Stomach smooth muscle (tissue), 2 donors: ENCODE measurements at regions not wholly inside any gene's neighbourhood (a gene's known extent, or its start where the extent isn't known, plus 50 kb on each side); places are given as distances from the start of the nearest gene placed in this dataset.

ENCODE experiments used
- H3K27ac ChIP-seq: one replicate; pipeline ENCODE4 v1.7.0; 2013; ENCODE audit warnings: mild to moderate bottlenecking, low read length, inconsistent platforms
- H3K27me3 ChIP-seq, 2 donors: one replicate each; pipeline ENCODE4 v1.7.0; 2013; ENCODE audit warnings: low read length in 2 of 2; ENCODE audit not compliant: insufficient read depth in 2 of 2, control insufficient read depth in 1 of 2
- H3K36me3 ChIP-seq, 2 donors: one replicate each; pipeline ENCODE4 v1.7.0; 2013; ENCODE audit warnings: low read length in 2 of 2; ENCODE audit not compliant: control insufficient read depth in 2 of 2, insufficient read depth in 2 of 2
- H3K4me1 ChIP-seq: one replicate; pipeline ENCODE4 v1.7.0; 2013; ENCODE audit warnings: low read length; ENCODE audit not compliant: control insufficient read depth, insufficient read depth
- H3K4me3 ChIP-seq, 2 donors: one replicate each; pipeline ENCODE4 v1.7.0; 2013; ENCODE audit warnings: low read length in 2 of 2
- H3K9ac ChIP-seq, 2 donors: one replicate each; pipeline ENCODE4 v1.7.0; 2013; ENCODE audit warnings: low read length in 2 of 2, mild to moderate bottlenecking in 1 of 2
- H3K9me3 ChIP-seq, 2 donors: one replicate each; pipeline ENCODE4 v1.7.0; 2013; ENCODE audit warnings: low read length in 2 of 2; ENCODE audit not compliant: control insufficient read depth in 2 of 2
- donor health status: healthy.
- donor health status: Pancreatic carcinoma.

- Histone ChIP-seq H3K9me3 (no peaks in the 10 kb centered on the region), H3K27ac (no peak overlapping the region), H3K27me3 (no peaks in the 10 kb centered on the region), H3K9ac (no peak overlapping the region), H3K4me1 (no peaks in the 10 kb centered on the region), H3K4me3 (no peak overlapping the region), H3K36me3 (no peaks in the 10 kb centered on the region)
These were observed 99.4 kb upstream of the PTPN3 start for GRCh38 chr9:109597496-109597895.

DNA sequence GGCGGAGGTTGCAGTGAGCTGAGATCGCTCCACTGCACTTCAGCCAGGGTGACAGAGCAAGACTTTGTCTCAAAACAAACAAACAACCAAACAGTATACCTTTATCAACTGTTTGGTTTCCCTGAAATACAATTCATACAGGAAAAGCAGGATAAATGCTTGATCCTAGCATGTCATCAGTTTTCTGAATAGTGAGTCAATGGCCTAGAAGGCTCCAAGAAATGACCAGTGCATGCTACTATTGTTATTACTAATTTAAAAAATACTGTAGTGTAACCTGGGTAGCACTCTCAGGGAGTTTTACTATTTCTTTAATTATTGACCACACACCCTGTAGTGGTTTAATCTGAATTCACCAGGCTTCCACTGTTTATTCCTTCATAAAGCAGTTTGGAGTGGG, 101.0 kb upstream of the PTPN3 start:
- H3K4me3 ChIP-seq, result no peak overlapping the region
- H3K4me1 ChIP-seq, result no peaks in the 10 kb centered on the region
- no peak overlapping the region for H3K9ac ChIP-seq
- H3K36me3 ChIP-seq, result no peaks in the 10 kb centered on the region
- H3K27ac ChIP-seq, result no peak overlapping the region
- no peaks in the 10 kb centered on the region for H3K9me3 ChIP-seq
- H3K27me3 ChIP-seq, result no peaks in the 10 kb centered on the region

- Histone ChIP-seq H3K36me3 (no peaks in the 10 kb centered on the region), H3K4me3 (no peak overlapping the region), H3K27me3 (no peaks in the 10 kb centered on the region), H3K9ac (no peak overlapping the region), H3K4me1 (no peaks in the 10 kb centered on the region), H3K27ac (no peak overlapping the region), H3K9me3 (no peaks in the 10 kb centered on the region)
These were observed 101.6 kb upstream of the PTPN3 start for GRCh38 chr9:109599711-109600110.

DNA sequence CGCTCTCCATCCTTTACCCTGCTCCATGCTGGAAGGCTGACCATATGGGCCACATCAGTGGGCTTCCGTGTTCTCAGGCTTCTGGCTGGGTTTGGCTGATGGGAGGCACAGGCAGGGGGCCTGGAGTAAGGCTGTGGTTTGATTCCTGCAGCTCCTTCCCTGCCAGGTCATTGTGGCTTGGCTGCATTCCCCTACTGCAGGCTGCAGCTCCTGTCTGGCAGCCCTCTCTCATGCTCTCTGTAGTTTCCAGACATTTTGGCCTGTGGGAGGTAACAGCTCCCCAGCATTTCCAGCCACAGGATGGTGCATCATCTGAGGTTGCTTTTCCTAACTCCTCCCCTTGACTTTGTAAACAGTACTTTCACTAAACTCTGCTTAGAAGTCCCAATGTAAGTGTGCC, 102.0 kb upstream of the PTPN3 start:
- Histone ChIP-seq H3K4me1 (no peaks in the 10 kb centered on the region), H3K27ac (no peak overlapping the region), H3K36me3 (no peaks in the 10 kb centered on the region), H3K27me3 (no peaks in the 10 kb centered on the region), H3K9me3 (no peaks in the 10 kb centered on the region), H3K4me3 (no peak overlapping the region), H3K9ac (no peak overlapping the region)

DNA sequence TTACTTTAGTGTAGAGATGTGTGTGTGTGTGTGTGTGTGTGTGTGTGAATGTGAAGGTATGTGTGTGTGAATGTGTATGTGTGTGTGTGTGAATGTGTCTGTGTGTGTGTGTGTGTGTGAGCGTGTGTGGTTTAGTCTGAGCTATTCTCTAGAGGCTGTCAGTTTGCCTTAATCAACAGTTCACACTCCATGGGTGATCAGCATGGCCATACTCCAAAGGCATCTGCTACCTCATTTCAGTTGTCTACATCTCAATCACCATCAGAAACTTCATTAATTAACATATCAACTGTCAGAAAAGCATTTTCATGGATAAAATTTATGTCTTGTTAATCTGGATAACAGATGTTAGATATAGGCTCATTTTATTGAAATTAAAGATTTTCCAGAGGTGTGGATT, 103.1 kb upstream of the PTPN3 start:
- Histone ChIP-seq H3K27ac (no peak overlapping the region), H3K36me3 (no peaks in the 10 kb centered on the region), H3K9ac (no peak overlapping the region)

DNA sequence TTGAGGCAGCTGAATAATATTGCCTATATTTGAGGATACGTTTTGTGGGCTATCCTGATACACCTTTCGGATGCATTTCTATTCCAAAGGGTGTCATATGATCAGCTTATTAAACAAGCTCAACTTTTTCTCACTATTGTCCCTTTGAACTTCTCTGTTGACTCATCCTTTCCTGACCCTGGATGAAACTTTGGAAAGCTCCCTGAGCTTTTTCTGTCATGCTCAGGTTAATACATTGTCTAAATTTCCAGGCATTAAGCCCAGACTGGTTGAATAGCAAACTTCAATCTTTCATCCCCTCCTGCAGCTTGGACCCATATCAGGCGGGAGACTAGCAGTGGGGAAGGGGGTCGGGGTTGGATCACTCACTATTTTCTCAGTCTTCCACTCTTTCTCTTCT, 104.9 kb upstream of the PTPN3 start:
- H3K36me3 ChIP-seq, result no peaks in the 10 kb centered on the region
- no peaks in the 10 kb centered on the region for H3K27me3 ChIP-seq
- H3K9me3 ChIP-seq, result no peaks in the 10 kb centered on the region
- no peak overlapping the region for H3K4me3 ChIP-seq
- no peaks in the 10 kb centered on the region for H3K4me1 ChIP-seq
- H3K9ac ChIP-seq, result no peak overlapping the region
- H3K27ac ChIP-seq, result no peak overlapping the region

More for the DNA sequence above, 103.1 kb upstream of the PTPN3 start:
- H3K9me3 ChIP-seq, result no peaks in the 10 kb centered on the region
- H3K27me3 ChIP-seq, result no peaks in the 10 kb centered on the region
- H3K4me3 ChIP-seq, result no peak overlapping the region
- H3K4me1 ChIP-seq, result no peaks in the 10 kb centered on the region

DNA sequence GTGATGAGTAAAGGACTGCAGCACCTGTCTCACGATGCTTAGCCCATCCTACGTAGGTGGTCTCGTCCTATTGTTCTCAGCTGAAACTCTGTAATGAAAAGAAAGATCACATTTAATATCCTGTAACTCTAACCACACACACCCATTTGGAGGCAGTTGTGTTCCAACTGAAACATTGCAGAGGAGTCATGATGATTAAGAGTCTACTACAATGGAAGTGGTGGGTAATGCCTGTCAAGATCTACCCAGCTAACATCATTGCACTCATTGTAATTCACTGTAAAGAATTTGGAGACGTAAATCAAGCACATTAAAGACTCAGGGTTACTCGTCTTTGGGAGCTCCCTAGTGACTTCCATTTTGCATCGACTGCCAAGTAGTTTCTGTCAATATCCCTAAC, 106.0 kb upstream of the PTPN3 start:
- H3K27ac ChIP-seq, result no peak overlapping the region
- no peak overlapping the region for H3K9ac ChIP-seq
- no peaks in the 10 kb centered on the region for H3K27me3 ChIP-seq
- no peak overlapping the region for H3K4me3 ChIP-seq
- H3K4me1 ChIP-seq, result no peaks in the 10 kb centered on the region
- H3K9me3 ChIP-seq, result no peaks in the 10 kb centered on the region
- H3K36me3 ChIP-seq, result no peaks in the 10 kb centered on the region

DNA sequence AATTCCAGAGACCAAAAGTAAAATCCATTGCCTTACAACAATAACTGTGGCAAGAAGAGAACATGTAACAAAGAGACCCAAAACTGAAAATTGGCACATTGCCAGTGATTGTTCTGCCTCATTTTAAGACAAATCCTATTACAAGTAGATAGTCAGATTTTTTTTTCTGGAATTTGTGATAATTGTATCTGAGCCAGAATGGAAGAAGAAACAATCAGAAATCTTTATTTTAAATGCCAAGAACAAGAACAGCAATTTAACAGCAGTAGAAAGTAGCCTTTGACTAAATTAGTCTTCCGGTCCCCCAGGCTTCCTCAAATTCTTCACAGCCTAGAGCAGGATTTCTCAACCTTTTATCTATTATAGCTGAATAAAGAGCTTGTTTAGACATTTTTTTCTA, 106.7 kb upstream of the PTPN3 start:
- Histone ChIP-seq H3K27me3 (no peaks in the 10 kb centered on the region), H3K9me3 (no peaks in the 10 kb centered on the region), H3K36me3 (no peaks in the 10 kb centered on the region), H3K4me3 (no peak overlapping the region), H3K9ac (no peak overlapping the region), H3K4me1 (no peaks in the 10 kb centered on the region), H3K27ac (no peak overlapping the region)

GRCh38 chr9:109609060-109609459, 111.0 kb upstream of the PTPN3 start:
- H3K27me3 ChIP-seq, result no peaks in the 10 kb centered on the region
- no peak overlapping the region for H3K9ac ChIP-seq
- H3K4me3 ChIP-seq, result no peak overlapping the region
- no peak overlapping the region for H3K27ac ChIP-seq
- no peaks in the 10 kb centered on the region for H3K36me3 ChIP-seq
- no peaks in the 10 kb centered on the region for H3K9me3 ChIP-seq
- no peaks in the 10 kb centered on the region for H3K4me1 ChIP-seq

DNA sequence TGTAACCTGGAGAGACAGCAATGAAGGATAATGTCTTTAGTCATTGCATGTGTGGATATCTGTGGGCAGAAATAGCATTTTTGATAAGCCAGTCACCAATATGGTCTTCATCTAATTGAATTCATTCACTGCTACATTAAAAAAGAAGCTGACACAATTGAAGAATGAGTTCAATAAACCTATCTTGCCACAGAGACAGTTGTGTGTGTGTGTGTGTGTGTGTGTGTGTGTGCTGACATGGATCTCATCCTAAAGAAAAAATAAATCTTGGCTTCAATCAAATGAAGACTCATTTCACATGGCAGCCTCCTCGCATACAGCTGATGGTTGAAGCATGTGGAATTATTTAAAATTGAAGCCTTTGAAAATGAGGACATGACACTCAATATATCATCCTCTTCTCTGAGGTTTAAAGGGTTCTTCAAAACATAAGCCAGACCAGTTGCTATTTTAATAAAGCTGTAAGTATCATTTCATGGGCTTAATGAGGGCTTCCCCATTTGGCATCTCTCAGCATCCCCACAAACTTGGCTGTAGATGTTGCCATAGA, 118.5 kb upstream of the PTPN3 start:
- no peaks in the 10 kb centered on the region for H3K36me3 ChIP-seq

DNA sequence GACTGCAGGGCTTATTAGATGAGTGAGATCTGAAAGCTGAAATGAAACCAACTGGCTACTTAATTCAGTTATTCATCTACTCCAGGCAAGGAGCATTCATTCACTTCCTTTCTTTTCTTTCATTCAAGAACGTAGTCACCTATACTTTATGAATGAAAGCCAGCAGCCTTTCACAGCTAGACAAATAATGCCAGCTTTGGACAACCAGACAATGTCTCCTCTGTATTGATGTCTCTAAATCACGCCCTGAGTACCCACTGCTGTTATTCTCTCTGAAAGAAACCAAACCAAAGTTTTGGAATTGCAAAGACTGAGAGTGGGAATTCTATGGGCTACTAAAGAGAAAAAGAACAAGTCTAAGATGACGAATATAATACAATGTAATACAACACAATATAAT, 121.2 kb upstream of the PTPN3 start:
- no peaks in the 10 kb centered on the region for H3K27me3 ChIP-seq
- H3K4me1 ChIP-seq, result no peaks in the 10 kb centered on the region
- H3K36me3 ChIP-seq, result no peaks in the 10 kb centered on the region
- no peak overlapping the region for H3K9ac ChIP-seq
- H3K27ac ChIP-seq, result no peak overlapping the region
- peaks cover 4 to 8% of the 10 kb centered on the region in 2 donors for H3K9me3 ChIP-seq
- no peak overlapping the region for H3K4me3 ChIP-seq

More for the DNA sequence above, 118.5 kb upstream of the PTPN3 start:
- Histone ChIP-seq H3K4me1 (no peaks in the 10 kb centered on the region), H3K9me3 (peaks cover 4 to 8% of the 10 kb centered on the region in 2 donors), H3K4me3 (no peak overlapping the region), H3K27me3 (no peaks in the 10 kb centered on the region), H3K9ac (no peak overlapping the region), H3K27ac (no peak overlapping the region)
